ENCODE measurements at regions not wholly inside any gene's neighbourhood (a gene's known extent, or its start where the extent isn't known, plus 50 kb on each side); places are given as distances from the start of the nearest gene placed in this dataset.

- no peak for TF ChIP-seq CTCF (conservative IDR thresholded peaks at IDR 0.05; ENCODE audit: low read depth, low read length)
- TF ChIP-seq MAZ (IDR thresholded peaks at IDR 0.05; ENCODE audit: borderline replicate concordance, low read depth, low read length) = no peak
- no peak for TF ChIP-seq RAD21 (IDR thresholded peaks at IDR 0.05; ENCODE audit: low read length)
- no peak for TF ChIP-seq POLR2A (IDR thresholded peaks at IDR 0.05; ENCODE audit: low read depth, low read length)
- no peak for TF ChIP-seq SMC3 (IDR thresholded peaks at IDR 0.05; ENCODE audit: low read depth, low read length)
- no peak for TF ChIP-seq MAFK (IDR thresholded peaks at IDR 0.05; ENCODE audit: low read depth, low read length)
- no peak for TF ChIP-seq CEBPB (IDR thresholded peaks at IDR 0.05; ENCODE audit: low read depth, low read length)
- TF ChIP-seq FOS (IDR thresholded peaks at IDR 0.05; ENCODE audit: low read depth, low read length) = no peak
These were observed 75.2 kb upstream of the RPH3A start for GRCh38 chr12:112716099-112717093.
